Hematopoietic multipotent progenitor cell treated with erythropoietin and hydrocortisone succinate and interleukin-3 and kit ligand, for 17 days (in vitro differentiated cells): ENCODE measurements at regions not wholly inside any gene's neighbourhood (a gene's known extent, or its start where the extent isn't known, plus 50 kb on each side); places are given as distances from the start of the nearest gene placed in this dataset.
"Not testable (repeated sequence)": the region's sequence is repeated elsewhere in the genome, so short reads cannot be mapped to it uniquely, and the experiment has no call there.

Source experiments
- DNase-seq: peaks from one replicate; pipeline ENCODE4 v3.0.0-alpha.2; 2015; ENCODE audit warnings: low spot score

GRCh38 chr5:125609011-125609410 lies 814.2 kb upstream of the GRAMD2B start:
- no peak for DNase-seq

- no peak for DNase-seq
These were observed 812.3 kb upstream of the GRAMD2B start for GRCh38 chr5:125610892-125611291.

GRCh38 chr5:125611541-125611940 lies 811.7 kb upstream of the GRAMD2B start:
- DNase-seq, result no peak

GRCh38 chr5:125612181-125612721 lies 811.0 kb upstream of the GRAMD2B start:
- DNase-seq, result no peak

GRCh38 chr5:125612776-125613175 lies 810.4 kb upstream of the GRAMD2B start:
- DNase-seq, result no peak

- no peak for DNase-seq
These were observed 793.0 kb upstream of the GRAMD2B start for GRCh38 chr5:125630237-125630636.

GRCh38 chr5:125633523-125633922 lies 789.7 kb upstream of the GRAMD2B start:
- no peak for DNase-seq

GRCh38 chr5:125634216-125634835 lies 788.9 kb upstream of the GRAMD2B start:
- DNase-seq, result no peak

GRCh38 chr5:125639858-125640257 lies 783.4 kb upstream of the GRAMD2B start:
- DNase-seq, result no peak

GRCh38 chr5:125652761-125653160 lies 770.4 kb upstream of the GRAMD2B start:
- DNase-seq, result no peak

GRCh38 chr5:125654392-125654791 lies 768.8 kb upstream of the GRAMD2B start:
- DNase-seq, result no peak

- no peak for DNase-seq
These were observed 768.1 kb upstream of the GRAMD2B start for GRCh38 chr5:125655156-125655555.

GRCh38 chr5:125657936-125658335 lies 765.3 kb upstream of the GRAMD2B start:
- DNase-seq, result no peak

GRCh38 chr5:125659316-125660023 lies 763.7 kb upstream of the GRAMD2B start:
- no peak for DNase-seq

- DNase-seq, result no peak
These were observed 762.8 kb upstream of the GRAMD2B start for GRCh38 chr5:125660231-125660895.

- DNase-seq, result no peak
These were observed 761.6 kb upstream of the GRAMD2B start for GRCh38 chr5:125661584-125661983.

GRCh38 chr5:125668884-125669283 lies 754.3 kb upstream of the GRAMD2B start:
- no peak for DNase-seq

- DNase-seq, result no peak
These were observed 749.8 kb upstream of the GRAMD2B start for GRCh38 chr5:125673359-125673950.

GRCh38 chr5:125679522-125679921 lies 743.7 kb upstream of the GRAMD2B start:
- no peak for DNase-seq

GRCh38 chr5:125683669-125684068 lies 739.5 kb upstream of the GRAMD2B start:
- DNase-seq, result no peak

- no peak for DNase-seq
These were observed 737.4 kb upstream of the GRAMD2B start for GRCh38 chr5:125685771-125686170.

- DNase-seq, result not testable (repeated sequence)
These were observed 731.3 kb upstream of the GRAMD2B start for GRCh38 chr5:125691738-125692530.
